Trophoblast cell (in vitro differentiated cells and primary cell): ENCODE measurements at regions not wholly inside any gene's neighbourhood (a gene's known extent, or its start where the extent isn't known, plus 50 kb on each side); places are given as distances from the start of the nearest gene placed in this dataset.
A peak's percentile ranks its signal among the peaks of the same experiment; 100 is the strongest.

Experiments used
- DNase-seq, 2 donors: peaks; one replicate each; pipeline ENCODE4 v3.0.0-alpha.2; 2016
- H2AFZ ChIP-seq: 2 replicates; pipeline ENCODE4 v1.6.1; 2013; ENCODE audit warnings: low read length, moderate library complexity, mild to moderate bottlenecking; ENCODE audit not compliant: insufficient read depth, poor library complexity
- H2AK5ac ChIP-seq: 2 replicates; pipeline ENCODE4 v1.6.1; 2013; ENCODE audit warnings: mild to moderate bottlenecking, low read length
- H2BK120ac ChIP-seq: 2 replicates; pipeline ENCODE4 v1.6.1; 2013; ENCODE audit warnings: low read length, mild to moderate bottlenecking, moderate library complexity; ENCODE audit not compliant: insufficient read depth, poor library complexity
- H2BK12ac ChIP-seq: 2 replicates; pipeline ENCODE4 v1.6.1; 2013; ENCODE audit warnings: mild to moderate bottlenecking, low read length, moderate library complexity
- H2BK5ac ChIP-seq: 2 replicates; pipeline ENCODE4 v1.6.1; 2013; ENCODE audit warnings: low read length, low read depth, moderate library complexity, mild to moderate bottlenecking; ENCODE audit not compliant: poor library complexity
- H3K14ac ChIP-seq: 2 replicates; pipeline ENCODE4 v1.6.1; 2013; ENCODE audit warnings: mild to moderate bottlenecking, low read length
- H3K18ac ChIP-seq: 2 replicates; pipeline ENCODE4 v1.6.1; 2013; ENCODE audit warnings: mild to moderate bottlenecking, low read length
- H3K23ac ChIP-seq: 2 replicates; pipeline ENCODE4 v1.6.1; 2013; ENCODE audit warnings: low read length
- H3K27ac ChIP-seq: 2 replicates; pipeline ENCODE4 v1.5.1; 2013; ENCODE audit warnings: low read depth, mild to moderate bottlenecking, inconsistent platforms, low read length, moderate library complexity
- H3K27me3 ChIP-seq: 2 replicates; pipeline ENCODE4 v1.6.1; 2013; ENCODE audit warnings: inconsistent platforms, mild to moderate bottlenecking, low read length, moderate library complexity; ENCODE audit not compliant: insufficient read depth
- H3K36me3 ChIP-seq, 2 experiments: 1 replicate in 1 of 2; 2 replicates in 1 of 2; pipeline ENCODE4 v1.6.1; 2013; ENCODE audit warnings: low read length in 2 of 2, mild to moderate bottlenecking in 2 of 2, moderate library complexity in 1 of 2; ENCODE audit not compliant: insufficient read depth in 2 of 2, control insufficient read depth in 1 of 2
- H3K4ac ChIP-seq: 2 replicates; pipeline ENCODE4 v1.6.1; 2013; ENCODE audit warnings: low read depth, mild to moderate bottlenecking, low read length, moderate library complexity
- H3K4me1 ChIP-seq, 2 experiments: 1 replicate in 1 of 2; 2 replicates in 1 of 2; pipeline ENCODE4 v1.6.1; 2013; ENCODE audit warnings: low read length in 2 of 2, mild to moderate bottlenecking in 2 of 2, moderate library complexity in 1 of 2; ENCODE audit not compliant: insufficient read depth in 2 of 2, control insufficient read depth in 1 of 2
- H3K4me2 ChIP-seq: 2 replicates; pipeline ENCODE4 v1.6.1; 2013; ENCODE audit warnings: inconsistent platforms, mild to moderate bottlenecking, low read length, moderate library complexity
- H3K4me3 ChIP-seq: 2 replicates; pipeline ENCODE4 v1.5.1; 2013; ENCODE audit warnings: mild to moderate bottlenecking, low read depth, low read length, inconsistent platforms
- H3K79me1 ChIP-seq: one replicate; pipeline ENCODE4 v1.6.1; 2013; ENCODE audit warnings: low read length
- H3K79me2 ChIP-seq: 2 replicates; pipeline ENCODE4 v1.6.1; 2013; ENCODE audit warnings: low read length, mild to moderate bottlenecking; ENCODE audit not compliant: control insufficient read depth, insufficient read depth, poor library complexity
- H3K9ac ChIP-seq: 2 replicates; pipeline ENCODE4 v1.6.1; 2013; ENCODE audit warnings: mild to moderate bottlenecking, low read length
- H3K9me3 ChIP-seq: 2 replicates; pipeline ENCODE4 v1.6.1; 2013; ENCODE audit warnings: low read depth, mild to moderate bottlenecking, control low read depth, inconsistent platforms, low read length; ENCODE audit not compliant: insufficient read depth
- H4K12ac ChIP-seq: 2 replicates; pipeline ENCODE4 v1.6.1; 2013; ENCODE audit warnings: low read depth, mild to moderate bottlenecking, low read length, moderate library complexity
- H4K8ac ChIP-seq: 2 replicates; pipeline ENCODE4 v1.6.1; 2013; ENCODE audit warnings: low read depth, mild to moderate bottlenecking, low read length, moderate library complexity
- H4K91ac ChIP-seq: one replicate; pipeline ENCODE4 v1.6.1; 2013; ENCODE audit warnings: low read depth, mild to moderate bottlenecking, low read length, moderate library complexity
- WGBS: extraction: QIAGEN DNeasy Blood & Tissue Kit; methylation state at CpG from one replicate; pipeline ENCODE4 v1.1.7; 2013; ENCODE audit warnings: missing lambda C conversion rate; ENCODE audit not compliant: insufficient read length, insufficient coverage; ENCODE audit errors: extremely low coverage; 5-methylcytosine and 5-hydroxymethylcytosine counted together

- no peaks in the 10 kb centered on the region for H3K9me3 ChIP-seq
- no peak overlapping the region for H3K4ac ChIP-seq
- H3K9ac ChIP-seq: no peak overlapping the region
- H3K27me3 ChIP-seq: no peaks in the 10 kb centered on the region
- no peak overlapping the region for H3K18ac ChIP-seq
- H3K79me1 ChIP-seq: peaks cover 1% of the 10 kb centered on the region
- no peak overlapping the region for H2BK12ac ChIP-seq
- no CpG with 5 or more reads among the region's 5 CpGs for WGBS
- no peak overlapping the region for H2BK5ac ChIP-seq
- H2AK5ac ChIP-seq: no peak overlapping the region
- H4K91ac ChIP-seq: no peak overlapping the region
- H3K27ac ChIP-seq: no peak overlapping the region
- no peak overlapping the region for H3K23ac ChIP-seq
- no peak for DNase-seq
- no peak overlapping the region for H2BK120ac ChIP-seq
- H4K8ac ChIP-seq: no peak overlapping the region
- no peak overlapping the region for H3K4me3 ChIP-seq
- H3K36me3 ChIP-seq: no peaks in the 10 kb centered on the region
- no peak overlapping the region for H3K14ac ChIP-seq
- no peaks in the 10 kb centered on the region for H3K79me2 ChIP-seq
- no peak overlapping the region for H4K12ac ChIP-seq
- H3K4me2 ChIP-seq: no peak overlapping the region
- no peak overlapping the region for H2AFZ ChIP-seq
- no peaks in the 10 kb centered on the region for H3K4me1 ChIP-seq
These were observed 158.2 kb downstream of the COX18 start for GRCh38 chr4:72911316-72911715.

GRCh38 chr4:72909461-72909860 lies 160.1 kb downstream of the COX18 start:
- Histone ChIP-seq H3K27ac (no peak overlapping the region), H2BK120ac (no peak overlapping the region), H3K9ac (no peak overlapping the region), H3K4me1 (no peaks in the 10 kb centered on the region), H3K4me2 (no peak overlapping the region), H4K91ac (no peak overlapping the region), H3K4ac (no peak overlapping the region), H3K23ac (no peak overlapping the region), H4K12ac (no peak overlapping the region), H2BK5ac (no peak overlapping the region), H3K79me1 (peaks cover 1% of the 10 kb centered on the region), H3K27me3 (no peaks in the 10 kb centered on the region), H3K9me3 (no peaks in the 10 kb centered on the region), H3K14ac (no peak overlapping the region), H3K18ac (no peak overlapping the region), H2AFZ (no peak overlapping the region), H2BK12ac (no peak overlapping the region), H2AK5ac (no peak overlapping the region), H3K4me3 (no peak overlapping the region), H3K79me2 (no peaks in the 10 kb centered on the region), H4K8ac (no peak overlapping the region), H3K36me3 (no peaks in the 10 kb centered on the region)
- peak; percentile 15 to 65 for DNase-seq
- WGBS: no CpG with 5 or more reads among the region's 1 CpG

DNA sequence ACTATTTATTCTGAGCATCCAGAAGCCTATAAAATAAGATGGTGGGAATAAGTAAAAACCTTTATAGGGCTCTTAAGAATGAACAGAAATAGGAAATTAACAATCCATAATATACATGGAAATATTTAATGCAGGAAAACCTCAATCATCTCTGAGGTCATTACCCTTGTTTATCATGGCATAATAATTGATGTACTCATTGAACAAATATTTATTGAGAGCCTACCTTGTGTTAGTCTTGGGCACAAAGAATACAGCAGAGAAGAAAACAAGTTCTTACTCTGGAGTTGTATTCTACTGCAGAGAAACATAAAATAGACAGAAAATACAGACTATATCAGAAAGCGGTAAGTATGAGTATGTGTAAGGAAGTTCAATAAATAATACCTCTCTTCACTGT lies 167.2 kb downstream of the COX18 start:
- Histone ChIP-seq H3K36me3 (no peaks in the 10 kb centered on the region), H2BK5ac (no peak overlapping the region), H4K91ac (no peak overlapping the region), H2BK12ac (no peak overlapping the region), H3K27ac (no peak overlapping the region), H2AFZ (no peak overlapping the region), H2BK120ac (no peak overlapping the region), H3K4me1 (peaks cover 3 to 9% of the 10 kb centered on the region in 2 experiments), H2AK5ac (no peak overlapping the region), H3K9me3 (peaks cover 1% of the 10 kb centered on the region), H4K8ac (no peak overlapping the region), H3K14ac (no peak overlapping the region), H3K4ac (no peak overlapping the region), H3K4me3 (no peak overlapping the region), H3K4me2 (no peak overlapping the region), H3K27me3 (no peaks in the 10 kb centered on the region), H3K79me2 (no peaks in the 10 kb centered on the region), H3K23ac (no peak overlapping the region), H3K9ac (no peak overlapping the region), H3K18ac (no peak overlapping the region), H4K12ac (no peak overlapping the region), H3K79me1 (peaks cover 9% of the 10 kb centered on the region)
- no CpG with 5 or more reads among the region's 1 CpG for WGBS
- no peak for DNase-seq

DNA sequence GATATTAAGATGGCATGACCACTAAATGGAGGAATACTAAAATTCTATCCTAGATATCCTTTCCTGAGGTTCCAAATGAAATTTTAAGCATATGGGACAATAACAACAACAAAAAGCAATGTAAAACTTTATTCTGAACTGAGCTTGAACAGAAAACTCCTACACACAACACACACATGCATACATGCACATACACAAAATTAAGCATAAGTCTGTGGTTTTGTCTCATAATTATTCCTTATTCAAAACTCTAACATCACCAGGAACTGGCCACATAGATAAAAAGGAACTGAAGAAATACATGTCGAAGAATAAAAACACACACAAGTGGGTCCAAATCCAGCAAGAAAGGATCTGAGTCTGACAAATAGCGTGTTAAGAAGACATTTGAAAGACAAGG lies 168.0 kb downstream of the COX18 start:
- WGBS: no CpG with 5 or more reads among the region's 2 CpGs

More for the DNA sequence above, 168.0 kb downstream of the COX18 start:
- Histone ChIP-seq H4K12ac (no peak overlapping the region), H2BK5ac (no peak overlapping the region), H3K9me3 (peaks cover 1% of the 10 kb centered on the region), H3K27me3 (no peaks in the 10 kb centered on the region), H2BK120ac (no peak overlapping the region), H3K4me3 (no peak overlapping the region), H3K79me2 (no peaks in the 10 kb centered on the region), H3K27ac (no peak overlapping the region), H3K23ac (no peak overlapping the region), H3K14ac (no peak overlapping the region), H3K4me1 (peaks cover 3 to 11% of the 10 kb centered on the region in 2 experiments), H2BK12ac (no peak overlapping the region), H2AFZ (no peak overlapping the region), H4K8ac (no peak overlapping the region), H3K36me3 (no peaks in the 10 kb centered on the region), H3K4me2 (no peak overlapping the region), H2AK5ac (no peak overlapping the region), H3K4ac (no peak overlapping the region), H3K18ac (no peak overlapping the region), H4K91ac (no peak overlapping the region), H3K79me1 (peaks cover 10% of the 10 kb centered on the region), H3K9ac (no peak overlapping the region)
- DNase-seq: no peak
